B cell (primary cell): ENCODE measurements at regions not wholly inside any gene's neighbourhood (a gene's known extent, or its start where the extent isn't known, plus 50 kb on each side); places are given as distances from the start of the nearest gene placed in this dataset.

Source experiments
- ATAC-seq: fragments of 200-7000 bp; cut with Tn5 transposase; one replicate; pipeline ENCODE4 v1.10.0; 2021; ENCODE audit warnings: low read depth, mild to moderate bottlenecking, moderate number of reproducible peaks, moderate library complexity
- CTCF ChIA-PET: fragments of 350-600 bp; sonication (Branson Sonifier 250); formaldehyde crosslinking; loops from one replicate; lab custom pipeline; 2021; ENCODE audit warnings: antibody characterized with exemption, inconsistent platforms; lab: Charles Lee
- POLR2A ChIA-PET: fragments of 350-600 bp; sonication (Branson Sonifier 250); formaldehyde crosslinking; loops from one replicate; lab custom pipeline; 2021; ENCODE audit warnings: antibody characterized with exemption; lab: Charles Lee
- DNase-seq: peaks from one replicate; pipeline ENCODE4 v3.0.0; 2013
- H2AFZ ChIP-seq: 2 replicates; pipeline ENCODE4 v1.6.1; 2012; ENCODE audit warnings: mild to moderate bottlenecking, low read depth, low read length; ENCODE audit not compliant: insufficient read depth, poor library complexity, severe bottlenecking
- H3K27ac ChIP-seq, 2 donors: 1 replicate in 1 of 2; 2 replicates in 1 of 2; pipeline ENCODE4 v1.5.1; 2012 to 2013; ENCODE audit warnings: low read length in 2 of 2, mild to moderate bottlenecking in 2 of 2, moderate library complexity in 1 of 2
- H3K27me3 ChIP-seq, 4 experiments: fragments of 200-600 bp in 1 of 4; sonication (generic) in 1 of 4; replicated peaks in 1 of 4; 1 replicate in 2 of 4; 2 replicates in 2 of 4; pipeline versions ENCODE4 v1.6.1 to v1.7.0; 2013 to 2016; ENCODE audit warnings: low read length in 3 of 4, mild to moderate bottlenecking in 2 of 4, mixed read lengths in 1 of 4, moderate library complexity in 1 of 4; ENCODE audit not compliant: insufficient read depth in 4 of 4, control insufficient read depth in 3 of 4; ENCODE audit errors: control extremely low read depth in 1 of 4
- H3K36me3 ChIP-seq, 2 experiments: replicated peaks in 1 of 2; 1 replicate in 1 of 2; 2 replicates in 1 of 2; pipeline versions ENCODE4 v1.6.1 to v1.7.1; 2013; ENCODE audit warnings: low read length in 1 of 2; ENCODE audit not compliant: insufficient read depth in 2 of 2, control insufficient read depth in 1 of 2; ENCODE audit errors: control extremely low read depth in 1 of 2, extremely low read depth in 1 of 2
- H3K4me1 ChIP-seq, 2 donors: fragments of 200-600 bp in 1 of 2; sonication (generic) in 1 of 2; 1 replicate in 1 of 2; 2 replicates in 1 of 2; pipeline versions ENCODE4 v1.5.1 to v1.6.1; 2013 to 2017; ENCODE audit warnings: low read length in 2 of 2; ENCODE audit not compliant: control insufficient read depth in 2 of 2, insufficient read depth in 2 of 2
- H3K4me2 ChIP-seq: replicated peaks from 2 replicates; pipeline ENCODE3; 2012; ENCODE audit warnings: mild to moderate bottlenecking, low read depth, low read length; ENCODE audit not compliant: poor library complexity, severe bottlenecking
- H3K4me3 ChIP-seq, 5 experiments: fragments of 200-600 bp in 1 of 5; sonication (generic) in 1 of 5; 1 replicate in 3 of 5; 2 replicates in 2 of 5; pipeline versions ENCODE4 v1.5.1 to v1.7.0; 2011 to 2016; ENCODE audit warnings: low read length in 4 of 5, mild to moderate bottlenecking in 4 of 5, low read depth in 2 of 5, control low read depth in 1 of 5, moderate library complexity in 1 of 5; ENCODE audit not compliant: insufficient read depth in 1 of 5; ENCODE audit errors: control extremely low read depth in 1 of 5, extremely low read depth in 1 of 5
- H3K79me2 ChIP-seq: fragments of 200-600 bp; sonication (generic); one replicate; pipeline ENCODE4 v1.6.0; 2016; ENCODE audit warnings: low read length; ENCODE audit not compliant: control insufficient read depth, insufficient read depth
- H3K9ac ChIP-seq: fragments of 200-600 bp; sonication (generic); 2 replicates; pipeline ENCODE4 v1.6.1; 2017; ENCODE audit warnings: mild to moderate bottlenecking, low read length, moderate library complexity
- H3K9me3 ChIP-seq, 3 donors: one replicate each; pipeline versions ENCODE4 v1.6.1 to v1.7.1; 2013; ENCODE audit warnings: low read length in 2 of 3; ENCODE audit not compliant: control insufficient read depth in 2 of 3, insufficient read depth in 1 of 3; ENCODE audit errors: control extremely low read depth in 1 of 3
- H4K20me1 ChIP-seq: 2 replicates; pipeline ENCODE4 v1.6.0; 2012; ENCODE audit warnings: mild to moderate bottlenecking, low read length; ENCODE audit not compliant: insufficient read depth, control insufficient read depth, poor library complexity, severe bottlenecking
- H3K27ac Mint-ChIP-seq: one replicate; pipeline ENCODE4 v1.8.0; 2021; ENCODE audit warnings: mixed read lengths
- H3K27me3 Mint-ChIP-seq: one replicate; pipeline ENCODE4 v1.8.0; 2021; ENCODE audit warnings: mixed read lengths
- H3K4me1 Mint-ChIP-seq: one replicate; pipeline ENCODE4 v1.8.0; 2021; ENCODE audit warnings: mixed read lengths
- H3K4me3 Mint-ChIP-seq: one replicate; pipeline ENCODE4 v1.8.0; 2021; ENCODE audit warnings: mixed read lengths
- H3K9me3 Mint-ChIP-seq: one replicate; pipeline ENCODE4 v1.8.0; 2022; ENCODE audit warnings: mixed read lengths; ENCODE audit not compliant: insufficient read depth
- EZH2 ChIP-seq: IDR thresholded peaks from 2 replicates; pipeline ENCODE4 v1.6.1; 2012; ENCODE audit warnings: borderline replicate concordance, low read depth, mild to moderate bottlenecking, moderate library complexity, low read length; ENCODE audit not compliant: insufficient read depth, poor library complexity, severe bottlenecking
- WGBS: methylation state at CpG from one replicate; pipeline ENCODE4 v1.1.5; 2013; ENCODE audit warnings: missing lambda C conversion rate; ENCODE audit not compliant: insufficient coverage; 5-methylcytosine and 5-hydroxymethylcytosine counted together
- intact Hi-C: fragments of 100-400 bp; cut with micrococcal nuclease; formaldehyde crosslinking; loops from one replicate; pipeline ENCODE4 v1.10.0; 2022
- TF ChIP-seq, protein P1 (sequence below): fragments of 200-600 bp; IDR thresholded peaks from one replicate; pipeline ENCODE4 v1.8.0; 2022; ENCODE audit warnings: antibody characterized with exemption, mild to moderate bottlenecking

DNA sequence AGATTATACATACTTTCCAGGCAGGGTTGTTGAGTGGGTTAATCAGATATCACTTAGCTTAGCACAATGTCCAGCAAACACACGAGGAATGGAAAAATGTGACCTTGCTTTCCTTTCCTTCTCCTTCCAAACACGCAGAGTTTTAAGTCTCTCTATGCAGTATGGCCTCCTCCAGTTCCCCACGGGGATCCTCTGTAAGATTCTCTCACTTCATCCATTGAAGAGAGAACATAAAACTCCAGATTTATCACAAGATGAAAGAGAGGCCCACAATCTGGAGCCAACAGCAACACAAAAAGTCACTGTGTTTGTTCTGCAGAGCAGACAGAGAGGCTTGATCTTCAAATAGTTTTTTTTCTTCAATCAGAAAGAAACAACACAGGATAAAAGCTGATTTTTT is 336.8 kb upstream of the CLNK start:
- Histone ChIP-seq H3K4me1 (no peaks in the 10 kb centered on the region), H3K36me3 (no peaks in the 10 kb centered on the region), H3K4me3 (no peak overlapping the region), H3K79me2 (no peaks in the 10 kb centered on the region), H3K9me3 (peaks cover 0 to 2% (median 0%) of the 10 kb centered on the region in 3 donors), H3K9ac (no peak overlapping the region), H3K27ac (no peak overlapping the region), H3K27me3 (no peaks in the 10 kb centered on the region), H2AFZ (no peak overlapping the region), H4K20me1 (no peaks in the 10 kb centered on the region), H3K4me2 (no peak overlapping the region)
- WGBS = 100% methylated on average over 1 of the region's 3 CpGs
- Mint-ChIP-seq H3K4me3 (no peak overlapping the region), H3K4me1 (no peaks in the 10 kb centered on the region), H3K27ac (no peak overlapping the region), H3K27me3 (no peaks in the 10 kb centered on the region), H3K9me3 (no peaks in the 10 kb centered on the region)
- ATAC-seq (no peak), DNase-seq (no peak)
- intact Hi-C loops = no loop called here
- ChIA-PET POLR2A (no interaction called here), CTCF (interaction anchor here (2.6 kb wide), 1 partner anchor 16 kb away, joined by 6 read pairs; no protein-coding TSS in a partner anchor)
- TF ChIP-seq, protein P1, sequence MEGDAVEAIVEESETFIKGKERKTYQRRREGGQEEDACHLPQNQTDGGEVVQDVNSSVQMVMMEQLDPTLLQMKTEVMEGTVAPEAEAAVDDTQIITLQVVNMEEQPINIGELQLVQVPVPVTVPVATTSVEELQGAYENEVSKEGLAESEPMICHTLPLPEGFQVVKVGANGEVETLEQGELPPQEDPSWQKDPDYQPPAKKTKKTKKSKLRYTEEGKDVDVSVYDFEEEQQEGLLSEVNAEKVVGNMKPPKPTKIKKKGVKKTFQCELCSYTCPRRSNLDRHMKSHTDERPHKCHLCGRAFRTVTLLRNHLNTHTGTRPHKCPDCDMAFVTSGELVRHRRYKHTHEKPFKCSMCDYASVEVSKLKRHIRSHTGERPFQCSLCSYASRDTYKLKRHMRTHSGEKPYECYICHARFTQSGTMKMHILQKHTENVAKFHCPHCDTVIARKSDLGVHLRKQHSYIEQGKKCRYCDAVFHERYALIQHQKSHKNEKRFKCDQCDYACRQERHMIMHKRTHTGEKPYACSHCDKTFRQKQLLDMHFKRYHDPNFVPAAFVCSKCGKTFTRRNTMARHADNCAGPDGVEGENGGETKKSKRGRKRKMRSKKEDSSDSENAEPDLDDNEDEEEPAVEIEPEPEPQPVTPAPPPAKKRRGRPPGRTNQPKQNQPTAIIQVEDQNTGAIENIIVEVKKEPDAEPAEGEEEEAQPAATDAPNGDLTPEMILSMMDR = no peak
- no peak for TF ChIP-seq EZH2

DNA sequence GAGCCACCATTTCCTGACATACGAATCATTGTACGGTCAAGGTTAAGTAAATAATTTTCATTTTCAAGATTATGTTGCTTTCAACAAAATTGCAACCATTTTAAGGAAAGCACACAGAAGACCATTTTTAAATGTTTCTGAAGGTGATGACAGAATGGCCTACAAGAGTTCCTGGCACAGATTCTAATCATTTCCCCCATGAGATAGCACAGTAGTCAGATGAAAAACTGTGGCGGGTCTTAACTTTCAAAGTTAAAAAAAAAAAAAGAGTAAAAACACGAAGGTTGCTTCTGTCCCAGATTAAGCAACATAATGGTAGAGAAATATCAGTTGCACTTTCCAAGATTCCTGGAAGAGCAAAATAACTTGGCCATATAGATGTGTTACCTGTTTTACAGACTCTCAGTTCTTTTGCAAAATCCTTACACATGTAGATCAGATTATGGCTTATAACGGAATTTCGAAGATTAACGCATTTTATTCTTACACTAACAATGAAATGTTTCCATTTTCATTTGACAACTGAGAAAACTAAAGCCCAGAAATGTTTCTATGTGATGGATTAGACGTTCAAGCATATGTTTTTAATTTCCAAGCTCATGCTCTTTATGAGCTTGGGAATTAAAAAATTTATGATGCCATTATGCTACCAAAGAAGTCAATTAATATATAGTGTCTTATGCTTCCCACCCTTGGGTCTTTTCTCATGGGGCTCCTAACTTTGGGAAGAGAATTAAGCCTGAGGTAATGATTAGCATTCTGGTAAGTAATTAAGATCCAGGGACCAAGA is 335.1 kb upstream of the CLNK start:
- peaks cover 1 to 2% of the 10 kb centered on the region in 2 donors for H3K4me1 ChIP-seq
- CTCF ChIA-PET = interaction anchor here (2.6 kb wide), 1 partner anchor 15 kb away, joined by 6 read pairs; no protein-coding TSS in a partner anchor

More for the DNA sequence above, 335.1 kb upstream of the CLNK start:
- intact Hi-C loops = no loop called here
- H3K27me3 Mint-ChIP-seq = no peaks in the 10 kb centered on the region
- no peak overlapping the region for H3K4me3 ChIP-seq
- H3K4me3 Mint-ChIP-seq = no peak overlapping the region
- POLR2A ChIA-PET = no interaction called here
- TF ChIP-seq, protein P1 = no peak
- no peak for TF ChIP-seq EZH2
- no peak overlapping the region for H3K4me2 ChIP-seq
- no peak for DNase-seq
- no peak for ATAC-seq
- H2AFZ ChIP-seq = no peak overlapping the region
- no peak overlapping the region for H3K27ac ChIP-seq
- H4K20me1 ChIP-seq = no peaks in the 10 kb centered on the region
- no peaks in the 10 kb centered on the region for H3K79me2 ChIP-seq
- peaks cover 0 to 2% (median 0%) of the 10 kb centered on the region in 3 donors for H3K9me3 ChIP-seq
- H3K36me3 ChIP-seq = no peaks in the 10 kb centered on the region
- no peak overlapping the region for H3K9ac ChIP-seq
- no peak overlapping the region for H3K27ac Mint-ChIP-seq
- H3K4me1 Mint-ChIP-seq = peaks cover 1% of the 10 kb centered on the region
- no peaks in the 10 kb centered on the region for H3K9me3 Mint-ChIP-seq
- no CpG with 5 or more reads among the region's 8 CpGs for WGBS
- H3K27me3 ChIP-seq = no peaks in the 10 kb centered on the region
